Chondrocyte (in vitro differentiated cells): ENCODE measurements at regions not wholly inside any gene's neighbourhood (a gene's known extent, or its start where the extent isn't known, plus 50 kb on each side); places are given as distances from the start of the nearest gene placed in this dataset.

Experiments used
- DNase-seq: peaks from one replicate; pipeline ENCODE4 v3.0.0; 2021; ENCODE audit warnings: mixed read lengths, low spot score
- H3K27ac Mint-ChIP-seq: one replicate; pipeline ENCODE4 v1.8.0; 2021; ENCODE audit warnings: mild to moderate bottlenecking, moderate library complexity, mixed read lengths; ENCODE audit not compliant: unreplicated experiment
- H3K27me3 Mint-ChIP-seq: 2 replicates; pipeline ENCODE4 v1.8.0; 2021; ENCODE audit warnings: low read depth, mixed read lengths
- H3K36me3 Mint-ChIP-seq: 2 replicates; pipeline ENCODE4 v1.8.0; 2021; ENCODE audit warnings: low read depth, mixed read lengths
- H3K4me1 Mint-ChIP-seq: 2 replicates; pipeline ENCODE4 v1.8.0; 2021; ENCODE audit warnings: low read depth, mild to moderate bottlenecking, mixed read lengths
- H3K4me3 Mint-ChIP-seq: one replicate; pipeline ENCODE4 v1.8.0; 2021; ENCODE audit warnings: mild to moderate bottlenecking, moderate library complexity, mixed read lengths; ENCODE audit not compliant: unreplicated experiment
- H3K9me3 Mint-ChIP-seq: 2 replicates; pipeline ENCODE4 v1.8.0; 2021; ENCODE audit warnings: low read depth, mixed read lengths
- CTCF ChIP-seq: fragments of 200-600 bp; sonication (generic); IDR thresholded peaks from 2 replicates; pipeline ENCODE4 v1.5.0; 2021; ENCODE audit warnings: antibody characterized with exemption, mild to moderate bottlenecking, moderate library complexity

GRCh38 chr7:84705079-84705478 is 481.8 kb downstream of the SEMA3D start:
- no peak overlapping the region for H3K27ac Mint-ChIP-seq

GRCh38 chr7:84704380-84704779 is 482.5 kb downstream of the SEMA3D start:
- Mint-ChIP-seq H3K27me3 (no peaks in the 10 kb centered on the region), H3K4me3 (no peak overlapping the region), H3K36me3 (no peaks in the 10 kb centered on the region), H3K27ac (no peak overlapping the region), H3K4me1 (peaks cover 25% of the 10 kb centered on the region), H3K9me3 (peaks cover 5% of the 10 kb centered on the region)
- TF ChIP-seq CTCF: no peak
- DNase-seq: no peak

More at GRCh38 chr7:84705079-84705478, 481.8 kb downstream of the SEMA3D start:
- Mint-ChIP-seq H3K4me3 (no peak overlapping the region), H3K36me3 (no peaks in the 10 kb centered on the region), H3K9me3 (peaks cover 5% of the 10 kb centered on the region), H3K4me1 (peaks cover 20% of the 10 kb centered on the region), H3K27me3 (no peaks in the 10 kb centered on the region)
- TF ChIP-seq CTCF: no peak
- DNase-seq: no peak

- Mint-ChIP-seq H3K4me3 (peak overlapping the region; percentile 42), H3K36me3 (no peaks in the 10 kb centered on the region), H3K9me3 (peaks cover 5% of the 10 kb centered on the region), H3K4me1 (peaks cover 31% of the 10 kb centered on the region), H3K27ac (peak overlapping the region; percentile 97), H3K27me3 (no peaks in the 10 kb centered on the region)
- TF ChIP-seq CTCF: no peak
- DNase-seq: no peak
Observed at GRCh38 chr7:84701524-84702306, 485.1 kb downstream of the SEMA3D start.

- Mint-ChIP-seq H3K9me3 (peaks cover 5% of the 10 kb centered on the region), H3K27ac (peak overlapping the region; percentile 97)
- DNase-seq: no peak
Observed at GRCh38 chr7:84700563-84701370, 486.1 kb downstream of the SEMA3D start.

More at GRCh38 chr7:84700563-84701370, 486.1 kb downstream of the SEMA3D start:
- H3K4me3 Mint-ChIP-seq: no peak overlapping the region
- H3K4me1 Mint-ChIP-seq: peaks cover 31% of the 10 kb centered on the region
- H3K27me3 Mint-ChIP-seq: no peaks in the 10 kb centered on the region
- no peaks in the 10 kb centered on the region for H3K36me3 Mint-ChIP-seq
- TF ChIP-seq CTCF: no peak
